HCT116 (cell line): ENCODE measurements at regions not wholly inside any gene's neighbourhood (a gene's known extent, or its start where the extent isn't known, plus 50 kb on each side); places are given as distances from the start of the nearest gene placed in this dataset.

Experiments
- ATAC-seq: fragments of 200-7000 bp; cut with Tn5 transposase; 2 replicates; pipeline ENCODE4 v1.9.1; 2020; ENCODE audit warnings: mild to moderate bottlenecking, moderate library complexity
- BruUV-seq: library from RNA; stranded (reverse); fragments of 400-500 nt; replicated peaks from 2 replicates; lab custom pipeline; 2021; lab: Mats Ljungman, UMichigan
- CTCF ChIA-PET: fragments of 300-600 bp; sonication (Branson Sonifier 250); formaldehyde crosslinking; loops from one replicate; lab custom pipeline; 2021; ENCODE audit warnings: antibody characterized with exemption; lab: Charles Lee
- POLR2A ChIA-PET: fragments of 300-600, 350-600 bp; sonication (Branson Sonifier 250); formaldehyde crosslinking; loops from one replicate; lab custom pipeline; 2021; ENCODE audit warnings: antibody characterized with exemption; lab: Charles Lee
- RAD21 ChIA-PET, 2 experiments: fragments of 300-600 bp; sonication (Branson Sonifier 250); formaldehyde crosslinking; loops; one replicate each; lab custom pipeline; 2023; ENCODE audit warnings: low total read pairs in 2 of 2; ENCODE audit not compliant: uncharacterized antibody in 2 of 2, unreplicated experiment in 2 of 2, low non-redundant PET in 1 of 2; lab: Charles Lee
- DNase-seq: peaks from one replicate; pipeline ENCODE4 v3.0.0-alpha.2; 2010; ENCODE audit warnings: low read depth, low spot score
- H2AFZ ChIP-seq: fragments of 200-600 bp; shearing (Covaris generic), sonication (generic); 2 replicates; pipeline ENCODE4 v1.6.1; 2017; ENCODE audit warnings: low read depth, mixed run types, mixed read lengths, antibody characterized with exemption, low read length; ENCODE audit not compliant: poor library complexity, severe bottlenecking
- H3K27ac ChIP-seq: 2 replicates; pipeline ENCODE4 v1.5.1; 2012; ENCODE audit warnings: low read depth, low read length
- H3K27me3 ChIP-seq: fragments of 200-600 bp; sonication (generic); 2 replicates; pipeline ENCODE4 v1.6.1; 2016; ENCODE audit warnings: mixed run types, low read length, mixed read lengths; ENCODE audit not compliant: insufficient read depth
- H3K36me3 ChIP-seq, 2 experiments: fragments of 200-500 bp in 1 of 2; fragments of 200-600 bp in 1 of 2; sonication (Bioruptor generic) in 1 of 2; sonication (generic) in 1 of 2; 2 replicates each; pipeline versions ENCODE4 v1.5.1 to v1.6.1; 2014 to 2016; ENCODE audit warnings: low read length in 2 of 2, inconsistent platforms in 1 of 2, mixed read lengths in 1 of 2, mixed run types in 1 of 2; ENCODE audit not compliant: insufficient read depth in 2 of 2, control insufficient read depth in 1 of 2
- H3K4me1 ChIP-seq, 2 experiments: fragments of 200-600 bp in 1 of 2; sonication (generic) in 1 of 2; 2 replicates each; pipeline versions ENCODE4 v1.5.1 to v1.6.1; 2012 to 2017; ENCODE audit warnings: low read length in 2 of 2, inconsistent platforms in 1 of 2, mild to moderate bottlenecking in 1 of 2, mixed read lengths in 1 of 2, mixed run types in 1 of 2, moderate library complexity in 1 of 2; ENCODE audit not compliant: insufficient read depth in 2 of 2, control insufficient read depth in 1 of 2
- H3K4me2 ChIP-seq: fragments of 200-600 bp; sonication (generic); 2 replicates; pipeline ENCODE4 v1.6.1; 2017; ENCODE audit warnings: mixed run types, low read length, mixed read lengths
- H3K4me3 ChIP-seq, 2 experiments: fragments of 200-600 bp in 1 of 2; sonication (generic) in 1 of 2; replicated peaks in 1 of 2; 2 replicates each; pipeline ENCODE4 v1.5.1; 2011 to 2016; ENCODE audit warnings: low read length in 2 of 2, control low read depth in 1 of 2, low read depth in 1 of 2, mild to moderate bottlenecking in 1 of 2, mixed read lengths in 1 of 2, mixed run types in 1 of 2
- H3K79me2 ChIP-seq: fragments of 200-600 bp; sonication (generic); 2 replicates; pipeline ENCODE4 v1.6.1; 2017; ENCODE audit warnings: mild to moderate bottlenecking, mixed run types, low read length, moderate library complexity, mixed read lengths; ENCODE audit not compliant: insufficient read depth
- H3K9ac ChIP-seq: fragments of 200-600 bp; sonication (generic); 2 replicates; pipeline ENCODE4 v1.6.1; 2016; ENCODE audit warnings: low read length, mixed read lengths
- H3K9me2 ChIP-seq: fragments of 200-600 bp; sonication (generic), shearing (Covaris generic); 2 replicates; pipeline ENCODE4 v1.6.1; 2017; ENCODE audit warnings: mixed run types, mild to moderate bottlenecking, moderate library complexity; ENCODE audit not compliant: insufficient read depth
- H3K9me3 ChIP-seq, 2 experiments: fragments of 200-500 bp in 1 of 2; fragments of 200-600 bp in 1 of 2; sonication (Bioruptor generic) in 1 of 2; sonication (generic) in 1 of 2; 2 replicates each; pipeline ENCODE4 v1.6.1; 2014 to 2017; ENCODE audit warnings: low read length in 2 of 2, mixed read lengths in 2 of 2, inconsistent platforms in 1 of 2, low read depth in 1 of 2, mild to moderate bottlenecking in 1 of 2, mixed run types in 1 of 2, moderate library complexity in 1 of 2; ENCODE audit not compliant: control insufficient read depth in 1 of 2, insufficient read depth in 1 of 2
- H4K20me1 ChIP-seq: fragments of 200-600 bp; sonication (generic), shearing (Covaris generic); 2 replicates; pipeline ENCODE4 v1.6.1; 2017; ENCODE audit warnings: mixed run types, mild to moderate bottlenecking, moderate library complexity; ENCODE audit not compliant: insufficient read depth
- CBX3 ChIP-seq: IDR thresholded peaks from 2 replicates; pipeline ENCODE4 v1.6.1; 2012; ENCODE audit warnings: low read depth
- ELF1 ChIP-seq: IDR thresholded peaks from 2 replicates; pipeline ENCODE4 v1.6.1; 2012; ENCODE audit warnings: low read depth, borderline replicate concordance
- EZH2 ChIP-seq: fragments of 200-600 bp; sonication (generic); IDR thresholded peaks from 2 replicates; pipeline ENCODE4 v1.6.1; 2017; ENCODE audit warnings: antibody characterized with exemption, mixed run types
- POLR2A ChIP-seq: IDR thresholded peaks from 2 replicates; pipeline ENCODE4 v1.7.0; 2011; ENCODE audit warnings: borderline replicate concordance; ENCODE audit not compliant: insufficient read depth, insufficient read length; ENCODE audit errors: extremely low read depth
- RAD21 ChIP-seq: IDR thresholded peaks from 2 replicates; pipeline ENCODE4 v1.6.1; 2012; ENCODE audit warnings: low read depth, mild to moderate bottlenecking
- intact Hi-C: fragments of 100-400 bp; cut with micrococcal nuclease; formaldehyde crosslinking; loops from 2 replicates; pipeline ENCODE4 v1.10.0; 2022
- TF ChIP-seq, protein P1 (sequence below): IDR thresholded peaks from 2 replicates; pipeline ENCODE4 v1.6.1; 2011; ENCODE audit warnings: mild to moderate bottlenecking, low read length, moderate library complexity; ENCODE audit not compliant: insufficient replicate concordance; ENCODE audit errors: extremely low read depth
- TF ChIP-seq, protein P2 (sequence below): IDR thresholded peaks from 2 replicates; pipeline ENCODE4 v1.6.1; 2012; ENCODE audit warnings: low read depth

DNA sequence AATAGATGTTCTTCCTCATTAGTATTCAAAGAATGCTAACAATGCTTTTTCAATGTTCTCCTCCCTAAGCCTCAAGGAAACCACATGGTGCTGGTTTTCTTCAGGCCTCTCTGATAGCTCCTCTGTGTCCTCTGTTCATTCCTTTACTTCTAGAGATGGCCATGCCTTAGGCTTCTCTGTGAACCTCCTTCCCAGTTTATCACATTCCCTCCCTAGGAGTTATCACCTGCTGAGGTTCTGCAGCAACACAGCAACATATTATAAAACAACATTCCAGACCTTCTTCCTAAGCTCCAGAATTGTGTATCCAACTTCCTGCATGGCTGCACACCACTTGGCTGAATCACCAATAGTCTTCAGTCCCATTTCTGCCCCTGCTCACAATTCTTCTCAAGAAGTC, 325.5 kb downstream of the IRS1 start:
- Histone ChIP-seq H3K36me3 (peaks cover 0 to 7% of the 10 kb centered on the region in 2 experiments; a peak in 1 of 4 replicates), H3K27me3 (no peaks in the 10 kb centered on the region), H3K4me1 (peaks cover 40 to 52% of the 10 kb centered on the region in 2 experiments), H3K79me2 (no peaks in the 10 kb centered on the region), H3K9me3 (no peaks in the 10 kb centered on the region; a peak in 1 of 4 replicates), H3K4me2 (no peak overlapping the region), H3K9me2 (no peaks in the 10 kb centered on the region), H3K9ac (no peak overlapping the region), H4K20me1 (no peaks in the 10 kb centered on the region), H3K4me3 (no peak overlapping the region), H3K27ac (peak overlapping the region; percentile 90; the same call in 1 of the 2 replicates), H2AFZ (no peak overlapping the region)
- no peak for TF ChIP-seq ELF1
- 0 out of 2 replicates have a peak, but pooled peaks have one; percentile 20 for TF ChIP-seq CBX3
- TF ChIP-seq POLR2A, result no peak
- TF ChIP-seq, protein P1, sequence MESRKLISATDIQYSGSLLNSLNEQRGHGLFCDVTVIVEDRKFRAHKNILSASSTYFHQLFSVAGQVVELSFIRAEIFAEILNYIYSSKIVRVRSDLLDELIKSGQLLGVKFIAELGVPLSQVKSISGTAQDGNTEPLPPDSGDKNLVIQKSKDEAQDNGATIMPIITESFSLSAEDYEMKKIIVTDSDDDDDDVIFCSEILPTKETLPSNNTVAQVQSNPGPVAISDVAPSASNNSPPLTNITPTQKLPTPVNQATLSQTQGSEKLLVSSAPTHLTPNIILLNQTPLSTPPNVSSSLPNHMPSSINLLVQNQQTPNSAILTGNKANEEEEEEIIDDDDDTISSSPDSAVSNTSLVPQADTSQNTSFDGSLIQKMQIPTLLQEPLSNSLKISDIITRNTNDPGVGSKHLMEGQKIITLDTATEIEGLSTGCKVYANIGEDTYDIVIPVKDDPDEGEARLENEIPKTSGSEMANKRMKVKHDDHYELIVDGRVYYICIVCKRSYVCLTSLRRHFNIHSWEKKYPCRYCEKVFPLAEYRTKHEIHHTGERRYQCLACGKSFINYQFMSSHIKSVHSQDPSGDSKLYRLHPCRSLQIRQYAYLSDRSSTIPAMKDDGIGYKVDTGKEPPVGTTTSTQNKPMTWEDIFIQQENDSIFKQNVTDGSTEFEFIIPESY, result no peak
- RAD21 ChIA-PET, result no interaction called here
- BruUV-seq, result no TSS peak
- intact Hi-C loops, result no loop called here
- POLR2A ChIA-PET, result no interaction called here
- CTCF ChIA-PET, result no interaction called here
- DNase-seq (no peak), ATAC-seq (no peak)

DNA sequence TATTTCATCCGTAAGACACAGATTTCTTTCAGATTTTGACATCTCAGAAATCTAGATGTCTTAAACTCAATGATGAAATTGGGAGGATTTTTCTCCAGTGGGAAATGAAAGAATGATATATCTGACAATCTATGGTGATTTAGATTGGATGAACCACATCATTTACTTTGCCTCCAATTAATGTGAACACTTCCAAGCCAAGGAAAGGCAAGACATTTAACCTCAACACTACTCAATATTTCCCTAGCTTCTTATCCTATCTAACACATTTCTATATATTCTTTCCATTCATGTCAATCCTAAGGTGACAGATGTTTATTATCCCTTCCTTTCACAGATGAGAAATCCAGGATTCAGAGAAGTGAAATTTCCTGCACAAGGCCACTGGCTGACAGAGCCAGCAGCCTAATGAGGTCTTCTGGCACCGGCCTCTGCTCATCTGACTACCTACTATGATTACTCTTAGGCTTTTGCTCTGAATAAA, 327.6 kb downstream of the IRS1 start:
- Histone ChIP-seq H3K4me1 (peaks cover 21 to 34% of the 10 kb centered on the region in 2 experiments), H4K20me1 (no peaks in the 10 kb centered on the region), H3K79me2 (no peaks in the 10 kb centered on the region), H3K9me3 (no peaks in the 10 kb centered on the region; a peak in 1 of 4 replicates), H3K9ac (no peak overlapping the region), H3K4me3 (no peak overlapping the region), H3K27ac (no peak overlapping the region), H3K36me3 (peaks cover 0 to 7% of the 10 kb centered on the region in 2 experiments; a peak in 1 of 4 replicates), H3K4me2 (no peak overlapping the region), H3K9me2 (no peaks in the 10 kb centered on the region), H3K27me3 (no peaks in the 10 kb centered on the region), H2AFZ (no peak overlapping the region)
- no TSS peak for BruUV-seq
- ATAC-seq (no peak), DNase-seq (no peak)
- intact Hi-C loops, result no loop called here
- ChIA-PET POLR2A (no interaction called here), RAD21 (no interaction called here), CTCF (no interaction called here)
- TF ChIP-seq RAD21, result no peak
- no peak for TF ChIP-seq CBX3
- TF ChIP-seq, protein P2, sequence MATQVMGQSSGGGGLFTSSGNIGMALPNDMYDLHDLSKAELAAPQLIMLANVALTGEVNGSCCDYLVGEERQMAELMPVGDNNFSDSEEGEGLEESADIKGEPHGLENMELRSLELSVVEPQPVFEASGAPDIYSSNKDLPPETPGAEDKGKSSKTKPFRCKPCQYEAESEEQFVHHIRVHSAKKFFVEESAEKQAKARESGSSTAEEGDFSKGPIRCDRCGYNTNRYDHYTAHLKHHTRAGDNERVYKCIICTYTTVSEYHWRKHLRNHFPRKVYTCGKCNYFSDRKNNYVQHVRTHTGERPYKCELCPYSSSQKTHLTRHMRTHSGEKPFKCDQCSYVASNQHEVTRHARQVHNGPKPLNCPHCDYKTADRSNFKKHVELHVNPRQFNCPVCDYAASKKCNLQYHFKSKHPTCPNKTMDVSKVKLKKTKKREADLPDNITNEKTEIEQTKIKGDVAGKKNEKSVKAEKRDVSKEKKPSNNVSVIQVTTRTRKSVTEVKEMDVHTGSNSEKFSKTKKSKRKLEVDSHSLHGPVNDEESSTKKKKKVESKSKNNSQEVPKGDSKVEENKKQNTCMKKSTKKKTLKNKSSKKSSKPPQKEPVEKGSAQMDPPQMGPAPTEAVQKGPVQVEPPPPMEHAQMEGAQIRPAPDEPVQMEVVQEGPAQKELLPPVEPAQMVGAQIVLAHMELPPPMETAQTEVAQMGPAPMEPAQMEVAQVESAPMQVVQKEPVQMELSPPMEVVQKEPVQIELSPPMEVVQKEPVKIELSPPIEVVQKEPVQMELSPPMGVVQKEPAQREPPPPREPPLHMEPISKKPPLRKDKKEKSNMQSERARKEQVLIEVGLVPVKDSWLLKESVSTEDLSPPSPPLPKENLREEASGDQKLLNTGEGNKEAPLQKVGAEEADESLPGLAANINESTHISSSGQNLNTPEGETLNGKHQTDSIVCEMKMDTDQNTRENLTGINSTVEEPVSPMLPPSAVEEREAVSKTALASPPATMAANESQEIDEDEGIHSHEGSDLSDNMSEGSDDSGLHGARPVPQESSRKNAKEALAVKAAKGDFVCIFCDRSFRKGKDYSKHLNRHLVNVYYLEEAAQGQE, result no peak
- no peak for TF ChIP-seq EZH2
